Stimulated activated memory B cell treated with anti-CD40 and anti-IgM and Interleukin-4, amounts not matched to agents 10 μg/mL and 1 μg/mL and 100 μg/mL, for 72 hours (primary cell): ENCODE measurements at regions not wholly inside any gene's neighbourhood (a gene's known extent, or its start where the extent isn't known, plus 50 kb on each side); places are given as distances from the start of the nearest gene placed in this dataset.
"Not testable (repeated sequence)": the region's sequence is repeated elsewhere in the genome, so short reads cannot be mapped to it uniquely, and the experiment has no call there.

ENCODE experiments used
- ATAC-seq: fragments of 150-1000 bp; cut with Tn5 transposase; 2 replicates; pipeline ENCODE4 v1.10.0; 2021
- H3K27ac Mint-ChIP-seq: one replicate; pipeline ENCODE4 v1.8.0; 2022; ENCODE audit warnings: mild to moderate bottlenecking, mixed read lengths
- H3K27me3 Mint-ChIP-seq: one replicate; pipeline ENCODE4 v1.8.0; 2022; ENCODE audit warnings: mixed read lengths
- H3K36me3 Mint-ChIP-seq: one replicate; pipeline ENCODE4 v1.8.0; 2022; ENCODE audit warnings: mixed read lengths
- H3K4me1 Mint-ChIP-seq: one replicate; pipeline ENCODE4 v1.8.0; 2022; ENCODE audit warnings: mixed read lengths
- H3K4me3 Mint-ChIP-seq: one replicate; pipeline ENCODE4 v1.8.0; 2022; ENCODE audit warnings: mild to moderate bottlenecking, moderate library complexity, mixed read lengths
- H3K9me3 Mint-ChIP-seq: one replicate; pipeline ENCODE4 v1.8.0; 2022; ENCODE audit warnings: mixed read lengths

DNA sequence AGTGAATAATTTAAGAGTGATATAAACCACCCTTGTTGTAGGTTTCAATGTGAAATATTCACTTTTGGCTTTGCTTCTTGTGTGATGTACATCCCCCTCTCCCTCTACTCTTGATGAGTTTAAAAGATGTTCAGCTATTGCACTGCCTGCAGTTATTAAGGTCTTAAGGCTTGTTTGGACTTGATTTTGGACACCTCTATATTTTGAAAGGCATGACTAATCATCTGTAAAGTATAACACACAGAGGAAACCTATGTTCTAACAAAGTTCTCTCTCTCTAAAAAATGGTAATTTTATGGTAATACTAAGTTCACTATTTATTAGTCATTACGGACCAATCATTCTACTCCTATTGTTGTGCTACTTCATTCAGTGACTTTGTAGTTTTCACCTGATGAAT is 1719.9 kb downstream of the GRIK2 start:
- Mint-ChIP-seq H3K36me3 (no peaks in the 10 kb centered on the region), H3K27me3 (no peaks in the 10 kb centered on the region), H3K4me3 (no peak overlapping the region), H3K4me1 (no peaks in the 10 kb centered on the region), H3K9me3 (peaks cover 7% of the 10 kb centered on the region), H3K27ac (no peak overlapping the region)
- no peak for ATAC-seq

DNA sequence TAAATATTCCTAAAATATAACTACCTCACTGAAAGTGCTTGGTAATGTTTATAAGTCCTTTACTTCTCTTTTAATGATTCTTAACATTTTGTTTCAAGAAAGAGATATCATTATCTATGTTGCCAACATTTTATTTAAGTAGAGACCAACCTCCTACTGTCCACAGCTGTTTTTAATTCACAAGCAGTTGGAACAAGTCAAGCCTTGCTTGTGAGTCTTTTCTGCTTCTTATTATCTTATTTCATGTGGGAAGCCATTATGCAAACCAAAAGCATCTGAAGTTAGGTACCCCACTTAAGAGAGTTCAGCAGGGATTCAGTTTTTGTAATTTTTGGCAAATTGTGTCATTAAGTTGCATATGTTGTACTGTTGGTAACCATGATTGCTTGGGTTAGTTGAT is 1714.5 kb downstream of the GRIK2 start:
- H3K4me3 Mint-ChIP-seq: no peak overlapping the region
- no peaks in the 10 kb centered on the region for H3K4me1 Mint-ChIP-seq
- H3K27me3 Mint-ChIP-seq: no peaks in the 10 kb centered on the region
- H3K27ac Mint-ChIP-seq: no peak overlapping the region
- no peak for ATAC-seq
- H3K36me3 Mint-ChIP-seq: no peaks in the 10 kb centered on the region
- peaks cover 8% of the 10 kb centered on the region for H3K9me3 Mint-ChIP-seq

DNA sequence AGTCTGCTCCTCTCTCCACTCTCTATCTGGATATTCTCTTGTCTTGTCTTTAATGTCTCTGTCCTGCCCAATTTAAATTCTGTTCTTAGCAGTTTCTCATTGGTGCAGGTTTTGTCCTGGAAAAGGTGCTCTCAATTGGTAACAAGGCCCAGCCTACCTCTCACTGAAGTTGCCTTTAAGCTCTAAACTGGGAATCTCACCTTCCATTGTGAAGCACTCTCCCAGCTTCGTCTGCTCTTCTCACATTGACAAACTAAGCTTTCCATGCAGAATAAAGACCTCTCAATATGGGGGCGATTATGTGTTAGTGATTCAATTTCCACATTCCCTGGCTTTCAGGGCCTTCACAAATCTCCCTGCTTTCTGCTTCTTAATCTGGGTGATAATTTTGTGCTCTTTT is 1712.2 kb downstream of the GRIK2 start:
- H3K27me3 Mint-ChIP-seq: no peaks in the 10 kb centered on the region
- H3K36me3 Mint-ChIP-seq: no peaks in the 10 kb centered on the region
- H3K27ac Mint-ChIP-seq: no peak overlapping the region
- peaks cover 10% of the 10 kb centered on the region for H3K9me3 Mint-ChIP-seq
- H3K4me3 Mint-ChIP-seq: no peak overlapping the region
- ATAC-seq: no peak
- H3K4me1 Mint-ChIP-seq: no peaks in the 10 kb centered on the region

DNA sequence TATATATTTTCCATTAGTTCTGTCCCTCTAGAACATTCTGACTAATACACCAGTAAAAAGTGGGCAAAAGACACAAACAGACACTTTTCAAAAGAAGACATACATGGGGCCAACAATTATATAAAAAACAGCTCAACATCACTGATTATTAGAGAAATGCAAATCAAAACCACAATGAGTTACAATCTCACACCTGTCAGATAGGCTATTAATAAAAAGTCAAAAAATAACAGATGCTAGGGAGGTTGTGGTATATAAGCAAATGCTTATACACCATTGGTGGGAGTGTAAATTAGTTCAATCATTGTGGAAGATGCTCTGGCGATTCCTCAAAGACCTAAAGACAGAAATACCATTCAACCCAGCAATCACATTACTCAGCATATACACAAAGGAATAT is 1707.8 kb downstream of the GRIK2 start:
- Mint-ChIP-seq H3K36me3 (no peaks in the 10 kb centered on the region), H3K9me3 (peaks cover 16% of the 10 kb centered on the region), H3K4me3 (no peak overlapping the region), H3K27ac (no peak overlapping the region), H3K27me3 (no peaks in the 10 kb centered on the region), H3K4me1 (no peaks in the 10 kb centered on the region)
- no peak for ATAC-seq

DNA sequence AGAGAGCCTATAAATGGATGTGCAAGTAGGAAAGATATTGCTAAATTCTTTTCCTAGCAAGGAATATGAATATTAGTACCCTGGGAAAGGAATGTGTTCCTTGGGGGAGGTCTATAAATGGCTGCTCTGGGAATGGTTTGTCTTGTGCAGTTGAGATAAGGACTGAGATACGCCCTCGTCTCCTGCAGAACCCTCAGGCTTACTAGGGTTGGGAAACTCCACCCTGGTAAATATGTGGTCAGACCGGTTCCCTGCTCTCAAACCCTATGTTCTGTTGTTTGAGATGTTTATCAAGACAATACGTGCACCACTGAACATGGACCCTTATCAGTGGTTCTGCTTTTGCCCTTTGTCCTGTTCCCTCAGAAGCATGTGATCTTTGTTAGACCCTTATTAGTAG is 1698.9 kb downstream of the GRIK2 start:
- H3K27ac Mint-ChIP-seq, H3K4me1 Mint-ChIP-seq, H3K36me3 Mint-ChIP-seq, H3K9me3 Mint-ChIP-seq, H3K27me3 Mint-ChIP-seq, H3K4me3 Mint-ChIP-seq, ATAC-seq: not testable (repeated sequence)

DNA sequence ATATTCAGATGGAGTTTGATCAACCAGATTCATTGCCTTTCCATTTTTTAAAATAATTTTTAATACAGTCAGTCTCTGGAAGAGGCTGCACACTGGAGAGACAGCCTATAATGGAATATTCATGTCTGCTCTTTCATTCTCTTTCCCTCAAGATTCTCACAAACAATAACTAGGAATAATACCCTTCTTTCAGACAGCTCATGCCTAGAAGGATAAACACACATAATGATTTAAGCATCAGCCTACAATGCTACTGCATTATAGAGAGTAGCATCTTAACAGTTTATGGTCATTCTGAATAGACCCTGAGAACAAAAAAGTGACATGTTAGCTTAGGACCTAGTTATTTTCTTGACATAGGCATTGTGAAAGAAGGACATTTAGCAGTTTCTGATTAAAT is 1692.3 kb downstream of the GRIK2 start:
- Mint-ChIP-seq H3K36me3 (no peaks in the 10 kb centered on the region), H3K27me3 (no peaks in the 10 kb centered on the region), H3K9me3 (no peaks in the 10 kb centered on the region), H3K27ac (no peak overlapping the region), H3K4me1 (no peaks in the 10 kb centered on the region), H3K4me3 (no peak overlapping the region)
- ATAC-seq: no peak

DNA sequence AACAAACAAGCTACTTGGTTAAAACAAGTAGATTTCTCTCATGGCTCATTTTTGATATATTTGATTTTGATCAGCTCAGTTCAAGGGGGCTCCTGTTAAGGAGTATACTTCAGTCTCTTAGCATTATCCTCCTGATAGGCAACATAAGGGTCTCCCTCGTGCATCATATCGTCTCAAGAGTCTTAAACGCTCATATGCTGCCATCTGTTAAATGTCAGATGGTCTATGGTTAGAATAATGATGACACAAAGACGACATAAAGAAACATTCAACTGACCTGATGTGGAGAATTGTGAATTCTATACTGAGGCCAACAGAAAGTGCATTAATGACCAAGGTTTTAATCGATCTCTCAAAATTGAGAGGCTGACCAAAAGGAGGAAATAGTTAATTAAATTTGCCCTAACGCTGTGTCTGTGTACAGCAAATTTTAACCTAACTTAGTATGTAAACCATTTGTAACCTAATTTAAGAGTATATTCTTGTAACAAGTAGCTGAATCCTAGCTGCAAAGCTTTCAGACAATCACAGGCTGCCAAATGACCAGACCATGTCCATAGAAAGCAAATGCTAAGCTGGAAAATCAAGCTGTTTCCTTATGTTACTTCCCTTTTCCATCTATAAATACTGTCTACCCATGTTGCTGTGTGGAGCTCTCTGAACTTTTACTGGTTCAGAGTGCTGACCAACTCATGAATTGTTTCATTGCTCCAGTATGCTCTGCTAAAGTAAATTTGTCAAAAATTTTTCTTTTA is 1688.5 kb downstream of the GRIK2 start:
- H3K4me3 Mint-ChIP-seq: no peak overlapping the region
- peaks cover 4% of the 10 kb centered on the region for H3K9me3 Mint-ChIP-seq
- H3K27ac Mint-ChIP-seq: no peak overlapping the region
- no peaks in the 10 kb centered on the region for H3K36me3 Mint-ChIP-seq
- H3K4me1 Mint-ChIP-seq: no peaks in the 10 kb centered on the region
- H3K27me3 Mint-ChIP-seq: no peaks in the 10 kb centered on the region
- ATAC-seq: no peak

DNA sequence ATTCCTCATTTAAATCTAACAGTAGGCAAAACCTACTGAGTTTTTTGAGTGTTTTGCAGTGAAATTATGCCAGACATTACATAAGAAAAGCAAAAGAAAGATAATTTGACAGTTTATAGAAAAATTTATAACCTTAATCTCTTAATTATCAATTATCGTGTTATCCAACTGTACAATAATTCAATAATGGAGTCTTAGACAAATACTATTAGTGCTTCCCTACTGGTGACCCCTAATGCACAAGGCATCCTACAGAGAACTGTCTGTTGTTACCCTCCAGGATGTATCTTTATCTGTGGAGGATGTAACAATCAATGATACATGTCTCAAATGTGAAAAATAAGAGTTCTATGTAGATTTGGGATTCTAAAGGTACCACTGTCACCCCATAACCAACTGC is 1687.6 kb downstream of the GRIK2 start:
- no peak overlapping the region for H3K4me3 Mint-ChIP-seq
- peaks cover 4% of the 10 kb centered on the region for H3K9me3 Mint-ChIP-seq
- H3K27me3 Mint-ChIP-seq: no peaks in the 10 kb centered on the region
- ATAC-seq: no peak
- H3K4me1 Mint-ChIP-seq: no peaks in the 10 kb centered on the region
- H3K27ac Mint-ChIP-seq: no peak overlapping the region
- H3K36me3 Mint-ChIP-seq: no peaks in the 10 kb centered on the region

DNA sequence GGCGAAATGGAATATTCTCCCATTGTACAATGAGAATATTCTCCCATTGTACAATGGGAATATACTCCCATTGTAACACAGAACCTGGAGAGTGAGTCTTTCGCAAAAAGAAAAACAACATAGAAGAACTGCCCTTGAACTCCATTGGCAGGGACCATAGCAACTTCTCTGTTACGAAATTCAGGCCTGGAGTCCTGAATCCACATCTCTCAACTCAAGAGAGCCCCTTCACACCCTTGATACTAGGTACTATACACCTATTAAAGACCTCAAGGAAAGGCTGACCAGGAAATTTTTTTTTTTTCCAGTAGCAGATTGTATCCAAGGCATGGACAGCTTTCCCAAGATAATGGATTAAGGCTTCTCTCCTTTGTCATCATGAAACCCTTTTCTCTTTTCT is 1687.0 kb downstream of the GRIK2 start:
- Mint-ChIP-seq H3K4me3 (no peak overlapping the region), H3K9me3 (peaks cover 4% of the 10 kb centered on the region), H3K27ac (no peak overlapping the region), H3K27me3 (no peaks in the 10 kb centered on the region), H3K4me1 (no peaks in the 10 kb centered on the region), H3K36me3 (no peaks in the 10 kb centered on the region)
- no peak for ATAC-seq

DNA sequence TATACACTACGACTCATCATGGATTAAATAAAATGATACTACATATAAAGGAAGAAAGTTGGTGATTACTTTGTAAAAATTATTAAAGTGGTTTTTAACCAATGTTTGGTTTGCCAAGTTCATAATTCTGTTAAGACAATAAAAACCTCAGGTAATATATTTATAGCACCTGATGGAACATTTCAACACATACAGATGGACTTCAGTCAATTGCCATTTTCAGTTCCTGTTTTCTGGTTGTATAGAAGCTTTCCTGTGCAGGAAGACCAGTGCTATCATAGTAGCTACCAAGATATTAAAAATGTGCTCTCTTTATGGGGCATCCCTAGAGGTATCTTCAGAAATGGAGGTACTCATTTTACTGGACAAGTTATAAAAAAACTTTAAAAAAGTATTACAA is 1686.4 kb downstream of the GRIK2 start:
- no peak overlapping the region for H3K4me3 Mint-ChIP-seq
- no peaks in the 10 kb centered on the region for H3K36me3 Mint-ChIP-seq
- no peaks in the 10 kb centered on the region for H3K27me3 Mint-ChIP-seq

DNA sequence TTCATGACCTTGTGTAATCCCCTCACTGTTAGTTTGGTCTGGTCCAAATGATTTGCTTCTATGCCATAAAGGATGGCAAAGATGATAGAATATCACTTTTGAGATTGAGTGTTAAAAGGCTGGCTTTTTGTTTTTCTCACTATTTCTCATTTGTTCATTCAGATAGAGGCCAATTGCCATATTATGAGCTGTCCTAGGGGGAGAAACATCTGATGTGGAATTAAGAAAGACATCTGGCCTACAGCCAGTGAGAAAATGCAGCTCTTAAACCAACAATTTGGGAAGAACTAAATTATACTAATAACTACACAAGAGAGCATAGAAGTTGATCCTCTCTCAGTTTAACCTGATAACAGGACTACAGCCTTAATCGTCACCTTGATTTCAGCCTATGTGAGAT is 1668.6 kb downstream of the GRIK2 start:
- Mint-ChIP-seq H3K4me1 (no peaks in the 10 kb centered on the region), H3K27ac (no peak overlapping the region), H3K4me3 (no peak overlapping the region), H3K27me3 (no peaks in the 10 kb centered on the region), H3K36me3 (no peaks in the 10 kb centered on the region), H3K9me3 (peaks cover 5% of the 10 kb centered on the region)
- ATAC-seq: no peak

More for the DNA sequence above, 1686.4 kb downstream of the GRIK2 start:
- Mint-ChIP-seq H3K9me3 (peaks cover 4% of the 10 kb centered on the region), H3K27ac (no peak overlapping the region), H3K4me1 (no peaks in the 10 kb centered on the region)
- ATAC-seq: no peak

DNA sequence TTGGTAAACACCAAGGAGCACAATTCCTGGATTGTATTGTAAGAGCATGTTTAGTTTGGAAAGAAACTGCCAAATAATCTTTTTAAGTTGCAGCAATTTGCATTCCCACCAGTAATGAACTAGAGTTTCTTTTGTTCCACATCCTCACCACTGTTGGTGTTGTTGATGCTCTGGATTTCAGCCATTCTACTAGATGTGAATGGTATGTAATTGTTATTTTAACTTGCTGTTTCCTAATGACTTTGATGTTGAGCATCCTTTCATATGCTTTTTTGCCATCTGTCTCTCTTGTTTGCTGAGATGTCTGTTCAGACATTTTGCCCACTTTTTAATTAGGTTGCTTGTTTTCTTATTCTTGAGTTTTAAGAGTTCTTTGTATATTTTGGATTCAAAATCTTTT is 1654.1 kb downstream of the GRIK2 start:
- Mint-ChIP-seq H3K9me3 (peaks cover 3% of the 10 kb centered on the region), H3K4me1 (no peaks in the 10 kb centered on the region), H3K4me3 (no peak overlapping the region), H3K27ac (no peak overlapping the region), H3K36me3 (no peaks in the 10 kb centered on the region), H3K27me3 (no peaks in the 10 kb centered on the region)
- ATAC-seq: no peak

DNA sequence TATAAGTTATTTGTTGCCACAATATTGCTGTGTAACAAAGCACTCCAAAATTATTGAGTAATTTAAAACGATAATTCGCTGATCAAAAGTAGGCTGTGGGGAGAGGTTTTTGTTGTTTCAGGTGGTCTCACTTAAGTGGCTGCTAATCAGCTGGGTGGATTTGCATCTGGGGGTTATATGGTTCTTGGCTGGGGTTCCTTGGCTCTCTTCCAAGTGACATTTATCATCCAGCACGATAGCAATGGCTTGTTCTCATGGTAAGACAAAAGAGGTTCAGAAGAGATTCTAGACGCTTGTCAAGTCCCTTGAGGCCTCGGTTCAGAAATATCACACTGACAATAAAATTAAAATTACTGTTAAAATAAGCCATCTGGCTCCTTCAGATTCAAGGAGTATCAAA is 1648.8 kb downstream of the GRIK2 start:
- Mint-ChIP-seq H3K4me3 (no peak overlapping the region), H3K27ac (no peak overlapping the region), H3K27me3 (no peaks in the 10 kb centered on the region), H3K4me1 (no peaks in the 10 kb centered on the region), H3K36me3 (no peaks in the 10 kb centered on the region), H3K9me3 (no peaks in the 10 kb centered on the region)
- no peak for ATAC-seq

DNA sequence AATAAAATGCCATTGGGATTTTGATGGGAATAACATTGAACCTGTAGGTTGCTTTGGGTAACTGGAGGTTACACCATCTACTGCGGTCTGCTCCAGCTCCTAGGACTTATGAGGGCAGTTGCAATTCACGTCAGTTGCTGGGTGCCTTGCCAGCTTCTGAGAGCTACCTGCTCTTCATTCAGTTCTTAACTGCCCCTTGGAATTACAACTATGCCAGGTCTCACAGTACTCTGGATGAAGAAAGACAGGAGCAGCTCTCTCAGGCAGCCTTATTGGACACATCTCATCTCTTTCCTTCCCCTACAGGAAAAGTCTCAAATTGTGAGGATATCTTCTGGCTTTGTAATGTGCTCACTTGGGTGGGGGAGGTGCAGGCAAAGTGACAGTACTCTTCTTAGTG is 1643.3 kb downstream of the GRIK2 start:
- H3K9me3 Mint-ChIP-seq: peaks cover 4% of the 10 kb centered on the region
- H3K4me1 Mint-ChIP-seq: no peaks in the 10 kb centered on the region
- H3K36me3 Mint-ChIP-seq: no peaks in the 10 kb centered on the region
- no peaks in the 10 kb centered on the region for H3K27me3 Mint-ChIP-seq
- no peak overlapping the region for H3K4me3 Mint-ChIP-seq
- ATAC-seq: no peak
- no peak overlapping the region for H3K27ac Mint-ChIP-seq

DNA sequence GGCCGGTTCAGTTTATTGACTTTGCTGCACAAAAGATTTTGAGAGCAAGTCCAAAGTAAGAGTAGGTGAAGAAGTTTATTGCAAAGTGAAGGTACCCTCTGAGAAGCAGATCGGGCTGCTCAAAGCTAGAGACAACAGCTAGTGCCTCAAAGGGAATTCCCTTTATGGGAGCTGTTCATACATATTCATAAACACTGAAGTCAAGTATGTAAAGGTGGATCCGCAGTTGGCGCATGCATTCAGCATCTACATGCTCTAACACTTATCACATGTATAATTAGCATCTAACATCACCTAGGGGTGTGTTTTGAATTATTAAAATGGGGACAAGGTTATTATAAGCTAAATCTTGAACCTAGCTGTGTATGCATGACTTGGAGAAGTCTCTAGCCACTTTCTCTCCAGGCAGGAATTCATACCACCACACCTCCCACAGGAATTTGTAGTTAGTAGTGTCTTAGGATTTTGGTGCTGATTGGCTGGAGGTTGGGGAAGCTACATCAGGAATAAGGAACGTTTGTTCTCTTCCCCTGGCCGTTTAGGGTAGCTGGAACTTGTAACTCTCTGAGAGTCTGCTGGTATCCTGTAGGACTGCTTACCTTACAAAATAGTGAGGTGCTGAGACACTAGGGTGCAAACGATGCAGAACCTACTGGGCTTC is 1633.9 kb downstream of the GRIK2 start:
- Mint-ChIP-seq H3K27me3 (no peaks in the 10 kb centered on the region), H3K27ac (no peak overlapping the region), H3K4me3 (no peak overlapping the region), H3K4me1 (no peaks in the 10 kb centered on the region), H3K36me3 (no peaks in the 10 kb centered on the region), H3K9me3 (peaks cover 3% of the 10 kb centered on the region)
- no peak for ATAC-seq

DNA sequence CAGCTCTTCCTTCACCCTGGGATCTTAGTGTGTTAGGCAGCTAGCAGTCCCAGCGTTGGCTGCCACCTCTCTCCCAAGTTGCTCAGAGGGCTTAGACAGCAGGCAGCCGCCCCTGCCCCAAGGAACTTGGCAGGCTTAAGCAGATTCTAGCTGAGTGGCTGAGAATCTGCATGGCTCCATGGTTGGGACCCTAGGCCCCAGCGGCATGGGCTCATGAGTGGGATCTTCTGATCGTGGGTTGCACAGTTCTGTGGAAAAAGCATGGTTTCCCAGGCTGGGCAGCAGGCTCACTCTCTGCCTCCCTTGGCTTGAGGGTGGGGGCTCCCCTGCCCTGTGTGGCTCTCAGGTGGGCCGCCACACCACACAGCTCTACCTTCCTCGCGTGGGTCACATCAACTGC is 1624.9 kb downstream of the GRIK2 start:
- ATAC-seq: no peak
- no peaks in the 10 kb centered on the region for H3K36me3 Mint-ChIP-seq
- H3K4me3 Mint-ChIP-seq: no peak overlapping the region
- no peaks in the 10 kb centered on the region for H3K27me3 Mint-ChIP-seq
- no peaks in the 10 kb centered on the region for H3K4me1 Mint-ChIP-seq
- H3K9me3 Mint-ChIP-seq: peaks cover 3% of the 10 kb centered on the region
- H3K27ac Mint-ChIP-seq: no peak overlapping the region
